IMR-90 (cell line): ENCODE measurements at regions not wholly inside any gene's neighbourhood (a gene's known extent, or its start where the extent isn't known, plus 50 kb on each side); places are given as distances from the start of the nearest gene placed in this dataset.

Source experiments
- ATAC-seq: fragments of 200-7000 bp; cut with Tn5 transposase; 2 replicates; pipeline ENCODE4 v1.9.1; 2020; ENCODE audit warnings: low read depth, mild to moderate bottlenecking, moderate library complexity
- BruUV-seq: library from RNA; stranded (reverse); fragments of 400-500 nt; replicated peaks from 2 replicates; lab custom pipeline; 2021; lab: Mats Ljungman, UMichigan
- CTCF ChIA-PET: fragments of 300-600 bp; formaldehyde crosslinking; extraction: SDS; loops from one replicate; lab custom pipeline; 2021; ENCODE audit warnings: antibody characterized with exemption; lab: Yijun Ruan, JAX
- POLR2A ChIA-PET: fragments of 300-600 bp; sonication (Branson Sonifier 250); formaldehyde crosslinking; loops from one replicate; lab custom pipeline; 2022; ENCODE audit warnings: antibody characterized with exemption; ENCODE audit not compliant: unreplicated experiment; lab: Charles Lee
- DNase-seq: peaks from one replicate; pipeline ENCODE4 v3.0.0; 2013
- H2AFZ ChIP-seq: replicated peaks from 2 replicates; pipeline ENCODE3; 2013; ENCODE audit warnings: low read length, mild to moderate bottlenecking; ENCODE audit not compliant: poor library complexity
- H2AK5ac ChIP-seq: 2 replicates; pipeline ENCODE4 v1.6.1; 2013; ENCODE audit warnings: low read depth, low read length, inconsistent platforms
- H2AK9ac ChIP-seq: replicated peaks from 2 replicates; pipeline ENCODE3; 2013; ENCODE audit warnings: mild to moderate bottlenecking, low read depth, low read length, moderate library complexity; ENCODE audit not compliant: poor library complexity
- H2BK120ac ChIP-seq: 2 replicates; pipeline ENCODE4 v1.6.1; 2013; ENCODE audit warnings: low read depth, low read length, inconsistent platforms
- H2BK15ac ChIP-seq: 3 replicates; pipeline ENCODE4 v1.6.1; 2013; ENCODE audit warnings: low read depth, low read length, inconsistent platforms
- H2BK20ac ChIP-seq: 2 replicates; pipeline ENCODE4 v1.6.1; 2013; ENCODE audit warnings: low read depth, mild to moderate bottlenecking, inconsistent platforms, low read length, moderate library complexity
- H2BK5ac ChIP-seq: 2 replicates; pipeline ENCODE4 v1.6.1; 2013; ENCODE audit warnings: mild to moderate bottlenecking, low read depth, low read length, inconsistent platforms; ENCODE audit not compliant: poor library complexity, severe bottlenecking
- H3K14ac ChIP-seq: replicated peaks from 2 replicates; pipeline ENCODE4 v1.6.1; 2013; ENCODE audit warnings: low read depth, low read length, inconsistent platforms
- H3K18ac ChIP-seq: 2 replicates; pipeline ENCODE4 v1.6.1; 2013; ENCODE audit warnings: low read depth, low read length, control low read depth
- H3K23ac ChIP-seq: 2 replicates; pipeline ENCODE4 v1.6.1; 2013; ENCODE audit warnings: low read depth, low read length, inconsistent platforms
- H3K27ac ChIP-seq: 2 replicates; pipeline ENCODE4 v1.5.1; 2013; ENCODE audit warnings: mild to moderate bottlenecking, control low read depth, low read length; ENCODE audit not compliant: insufficient read depth
- H3K27me3 ChIP-seq: 2 replicates; pipeline ENCODE4 v1.6.1; 2013; ENCODE audit warnings: low read length; ENCODE audit not compliant: control insufficient read depth, insufficient read depth
- H3K36me3 ChIP-seq: 2 replicates; pipeline ENCODE4 v1.6.1; 2013; ENCODE audit warnings: low read length, mixed read lengths; ENCODE audit not compliant: control insufficient read depth, insufficient read depth
- H3K4ac ChIP-seq: 2 replicates; pipeline ENCODE4 v1.6.1; 2013; ENCODE audit warnings: low read depth, low read length, inconsistent platforms
- H3K4me1 ChIP-seq: 2 replicates; pipeline ENCODE4 v1.6.1; 2013; ENCODE audit warnings: low read length, mixed read lengths; ENCODE audit not compliant: control insufficient read depth, insufficient read depth
- H3K4me2 ChIP-seq: 2 replicates; pipeline ENCODE4 v1.6.1; 2013; ENCODE audit warnings: low read depth, mild to moderate bottlenecking, control low read depth, low read length, moderate library complexity
- H3K4me3 ChIP-seq: 2 replicates; pipeline ENCODE4 v1.5.1; 2013; ENCODE audit warnings: low read depth, mild to moderate bottlenecking, control low read depth, low read length, moderate library complexity; ENCODE audit not compliant: insufficient read depth
- H3K56ac ChIP-seq: 2 replicates; pipeline ENCODE4 v1.6.1; 2013; ENCODE audit warnings: low read length, inconsistent platforms; ENCODE audit not compliant: insufficient read depth; ENCODE audit errors: extremely low read depth
- H3K79me1 ChIP-seq, 2 experiments: 2 replicates each; pipeline ENCODE4 v1.6.1; 2013; ENCODE audit warnings: low read length in 2 of 2, inconsistent platforms in 1 of 2, low read depth in 1 of 2
- H3K9ac ChIP-seq: 2 replicates; pipeline ENCODE4 v1.6.1; 2013; ENCODE audit warnings: low read depth, low read length, control low read depth
- H3K9me1 ChIP-seq: 2 replicates; pipeline ENCODE4 v1.6.1; 2013; ENCODE audit warnings: low read length, inconsistent platforms; ENCODE audit not compliant: insufficient read depth
- H3K9me3 ChIP-seq: 2 replicates; pipeline ENCODE4 v1.6.1; 2013; ENCODE audit warnings: low read length; ENCODE audit not compliant: control insufficient read depth, insufficient read depth
- H4K20me1 ChIP-seq: 2 replicates; pipeline ENCODE4 v1.6.1; 2013; ENCODE audit warnings: low read length, inconsistent platforms; ENCODE audit not compliant: insufficient read depth
- H4K5ac ChIP-seq: 2 replicates; pipeline ENCODE4 v1.6.1; 2013; ENCODE audit warnings: mild to moderate bottlenecking, low read depth, low read length, control low read depth
- H4K8ac ChIP-seq, 2 experiments: 2 replicates each; pipeline ENCODE4 v1.6.1; 2013; ENCODE audit warnings: low read depth in 2 of 2, low read length in 2 of 2, control low read depth in 1 of 2, inconsistent platforms in 1 of 2
- H4K91ac ChIP-seq: 2 replicates; pipeline ENCODE4 v1.6.1; 2013; ENCODE audit warnings: low read depth, low read length, inconsistent platforms; ENCODE audit not compliant: insufficient read depth
- BHLHE40 ChIP-seq: fragments of 150-350 bp; IDR thresholded peaks from 2 replicates; pipeline ENCODE4 v1.6.1; 2016; ENCODE audit warnings: mild to moderate bottlenecking, low read depth, low read length
- CEBPB ChIP-seq: IDR thresholded peaks from 2 replicates; pipeline ENCODE4 v1.6.1; 2012; ENCODE audit warnings: low read depth, low read length, improper control_type of control experiment
- CHD1 ChIP-seq: IDR thresholded peaks from 2 replicates; pipeline ENCODE4 v1.6.1; 2012; ENCODE audit warnings: low read depth, low read length, improper control_type of control experiment
- CTCF ChIP-seq: conservative IDR thresholded peaks from 2 replicates; pipeline ENCODE4 v1.5.1; 2012; ENCODE audit warnings: mild to moderate bottlenecking, low read depth, low read length, improper control_type of control experiment
- ELK1 ChIP-seq: fragments of 150-350 bp; IDR thresholded peaks from 2 replicates; pipeline ENCODE4 v1.6.1; 2016; ENCODE audit warnings: low read depth, mild to moderate bottlenecking, low read length, moderate library complexity, borderline replicate concordance
- FOS ChIP-seq: fragments of 150-350 bp; IDR thresholded peaks from 2 replicates; pipeline ENCODE4 v1.6.1; 2016; ENCODE audit warnings: low read depth, low read length
- MAFK ChIP-seq: IDR thresholded peaks from 2 replicates; pipeline ENCODE4 v1.6.1; 2012; ENCODE audit warnings: low read depth, low read length, improper control_type of control experiment
- MAZ ChIP-seq: IDR thresholded peaks from 2 replicates; pipeline ENCODE4 v1.6.1; 2012; ENCODE audit warnings: low read depth, mild to moderate bottlenecking, low read length, improper control_type of control experiment, moderate library complexity, borderline replicate concordance
- MXI1 ChIP-seq: IDR thresholded peaks from 2 replicates; pipeline ENCODE4 v1.6.1; 2012; ENCODE audit warnings: low read depth, mild to moderate bottlenecking, low read length, moderate library complexity, borderline replicate concordance
- NFE2L2 ChIP-seq: fragments of 150-350 bp; IDR thresholded peaks from 2 replicates; pipeline ENCODE4 v1.6.1; 2016; ENCODE audit warnings: low read depth, mild to moderate bottlenecking, low read length
- POLR2A ChIP-seq: IDR thresholded peaks from 2 replicates; pipeline ENCODE4 v1.6.1; 2012; ENCODE audit warnings: mild to moderate bottlenecking, low read depth, low read length
- RAD21 ChIP-seq: IDR thresholded peaks from 2 replicates; pipeline ENCODE4 v1.6.1; 2012; ENCODE audit warnings: low read length, improper control_type of control experiment
- RCOR1 ChIP-seq: IDR thresholded peaks from 2 replicates; pipeline ENCODE4 v1.6.1; 2012; ENCODE audit warnings: mild to moderate bottlenecking, low read length, improper control_type of control experiment; ENCODE audit not compliant: insufficient replicate concordance
- RFX5 ChIP-seq: IDR thresholded peaks from 2 replicates; pipeline ENCODE4 v1.8.0; 2012; ENCODE audit warnings: low read depth, mild to moderate bottlenecking, low read length, moderate library complexity
- SMC3 ChIP-seq: fragments of 150-350 bp; IDR thresholded peaks from 2 replicates; pipeline ENCODE4 v1.6.1; 2016; ENCODE audit warnings: low read depth, mild to moderate bottlenecking, antibody characterized with exemption, low read length, moderate library complexity
- USF2 ChIP-seq: fragments of 150-350 bp; IDR thresholded peaks from 2 replicates; pipeline ENCODE4 v1.6.1; 2017; ENCODE audit warnings: mild to moderate bottlenecking, antibody characterized with exemption, low read length, low read depth
- WGBS, 2 experiments: methylation state at CpG; one replicate each; pipeline versions ENCODE4 v1.1.5 to v1.1.7; 2013; ENCODE audit warnings: missing lambda C conversion rate in 2 of 2; ENCODE audit not compliant: insufficient read length in 1 of 2; ENCODE audit errors: extremely low coverage in 2 of 2; 5-methylcytosine and 5-hydroxymethylcytosine counted together
- dilution Hi-C: fragments of 300-500 bp; cut with HindIII; formaldehyde crosslinking; loops from one replicate; pipeline ENCODE4 v1.14.3; 2018; ENCODE audit warnings: low sequenced_read_pairs; ENCODE audit not compliant: unreplicated experiment
- in situ Hi-C: fragments of 300-500 bp; cut with MboI; formaldehyde crosslinking; loops from 3 replicates; pipeline ENCODE4 v1.14.3; 2019; ENCODE audit warnings: low sequenced_read_pairs, inconsistent platforms, mixed read lengths
- intact Hi-C: fragments of 100-400 bp; cut with micrococcal nuclease; formaldehyde crosslinking; loops from 2 replicates; pipeline ENCODE4 v1.10.0; 2022

DNA sequence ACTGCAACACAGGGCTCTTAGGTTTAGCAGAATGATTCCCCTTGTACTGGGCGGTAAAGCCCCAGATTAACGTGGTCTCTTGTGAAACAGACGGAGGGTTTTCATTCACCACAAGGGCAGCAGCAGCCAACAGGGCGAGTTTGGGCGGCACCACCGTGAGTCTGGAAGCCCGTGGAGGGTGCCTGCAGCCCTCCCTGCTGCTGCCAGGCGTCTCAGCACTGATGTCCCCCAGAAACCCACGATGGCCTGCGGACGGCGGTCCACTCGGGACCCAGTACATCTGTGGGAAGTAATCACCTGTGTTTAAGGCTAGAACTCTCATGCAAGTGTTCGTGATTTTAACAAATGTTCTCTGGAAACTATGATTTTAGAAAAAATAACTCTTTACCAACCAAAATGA, 67.8 kb downstream of the IRX2 start:
- no peak overlapping the region for H3K4me2 ChIP-seq

More for the DNA sequence above, 67.8 kb downstream of the IRX2 start:
- H3K23ac ChIP-seq, result no peak overlapping the region
- WGBS, 2 experiments, result 25% methylated on average over 6 of the region's 14 CpGs; no CpG with 5 or more reads in 1 of the 2 experiments
- H2BK120ac ChIP-seq, result no peak overlapping the region
- H2BK20ac ChIP-seq, result no peak overlapping the region
- no peak overlapping the region for H4K91ac ChIP-seq
- TF ChIP-seq USF2, result no peak
- no peak for TF ChIP-seq CHD1
- TF ChIP-seq RAD21, result no peak
- no peak for TF ChIP-seq FOS
- no peak for TF ChIP-seq MAFK
- TF ChIP-seq RFX5, result no peak
- no peak for TF ChIP-seq CTCF
- TF ChIP-seq MXI1, result no peak
- no peak for TF ChIP-seq MAZ
- TF ChIP-seq RCOR1, result no peak
- TF ChIP-seq ELK1, result no peak
- TF ChIP-seq POLR2A, result no peak
- TF ChIP-seq NFE2L2, result no peak
- no peak for TF ChIP-seq SMC3
- TF ChIP-seq CEBPB, result no peak
- TF ChIP-seq BHLHE40, result no peak
- H4K8ac ChIP-seq, result no peak overlapping the region
- H3K9me3 ChIP-seq, result peaks cover 42% of the 10 kb centered on the region
- BruUV-seq, result no TSS peak
- H3K56ac ChIP-seq, result no peak overlapping the region
- ChIA-PET CTCF (no interaction called here), POLR2A (no interaction called here)
- H3K36me3 ChIP-seq, result no peaks in the 10 kb centered on the region
- H3K27ac ChIP-seq, result no peak overlapping the region
- H3K18ac ChIP-seq, result no peak overlapping the region
- no peak overlapping the region for H3K14ac ChIP-seq
- dilution Hi-C loops (no loop called here), intact Hi-C loops (no loop called here), in situ Hi-C loops (no loop called here)
- no peak overlapping the region for H2AK5ac ChIP-seq
- H3K9ac ChIP-seq, result no peak overlapping the region
- H4K5ac ChIP-seq, result no peak overlapping the region
- H3K27me3 ChIP-seq, result no peaks in the 10 kb centered on the region
- no peak overlapping the region for H2AK9ac ChIP-seq
- H2AFZ ChIP-seq, result no peak overlapping the region
- no peak overlapping the region for H3K4me3 ChIP-seq
- DNase-seq (no peak), ATAC-seq (no peak)
- H3K4me1 ChIP-seq, result no peaks in the 10 kb centered on the region
- H4K20me1 ChIP-seq, result no peaks in the 10 kb centered on the region
- no peaks in the 10 kb centered on the region for H3K9me1 ChIP-seq
- no peak overlapping the region for H2BK15ac ChIP-seq
- H3K4ac ChIP-seq, result no peak overlapping the region
- H2BK5ac ChIP-seq, result no peak overlapping the region
- no peaks in the 10 kb centered on the region for H3K79me1 ChIP-seq
